GM18861 (cell line): ENCODE measurements at regions not wholly inside any gene's neighbourhood (a gene's known extent, or its start where the extent isn't known, plus 50 kb on each side); places are given as distances from the start of the nearest gene placed in this dataset.
A peak's percentile ranks its signal among the peaks of the same experiment; 100 is the strongest.

Experiments used
- ATAC-seq: cut with Tn5 transposase; IDR thresholded peaks from one replicate; pipeline ENCODE4 v1.9.1; 2021; ENCODE audit not compliant: unreplicated experiment

- no peak for ATAC-seq
Observed at GRCh38 chr15:35724626-35725025, 178.7 kb upstream of the DPH6 start.

GRCh38 chr15:35725353-35725752, 179.4 kb upstream of the DPH6 start:
- no peak for ATAC-seq

- no peak for ATAC-seq
Observed at GRCh38 chr15:35727627-35728026, 181.7 kb upstream of the DPH6 start.

GRCh38 chr15:35728219-35728940, 182.4 kb upstream of the DPH6 start:
- ATAC-seq: no peak

GRCh38 chr15:35736150-35736549, 190.2 kb upstream of the DPH6 start:
- no peak for ATAC-seq

- ATAC-seq: no peak
Observed at GRCh38 chr15:35737441-35737840, 191.5 kb upstream of the DPH6 start.

- no peak for ATAC-seq
Observed at GRCh38 chr15:35738370-35738769, 192.4 kb upstream of the DPH6 start.

GRCh38 chr15:35740761-35741160, 194.8 kb upstream of the DPH6 start:
- no peak for ATAC-seq

- no peak for ATAC-seq
Observed at GRCh38 chr15:35741395-35741794, 195.4 kb upstream of the DPH6 start.

DNA sequence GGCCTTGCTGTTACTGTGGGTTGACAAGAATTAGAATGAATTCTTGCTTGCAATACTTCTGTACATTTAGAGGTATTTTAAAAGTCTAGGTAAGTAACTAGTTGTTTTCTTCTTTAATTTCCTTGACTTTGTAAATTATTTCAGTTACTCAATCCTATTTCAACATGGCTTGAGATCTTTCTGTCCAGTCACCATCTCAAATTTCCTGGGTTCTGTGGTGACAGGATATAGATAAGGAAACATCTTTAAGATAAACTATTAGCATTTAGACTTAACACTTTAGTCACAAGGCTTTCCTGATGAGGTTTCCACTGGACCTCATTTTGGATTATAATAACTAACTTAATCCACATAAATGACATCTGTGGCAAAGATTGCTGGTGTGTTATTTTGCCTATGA, 195.9 kb upstream of the DPH6 start:
- no peak for ATAC-seq

- ATAC-seq: no peak
Observed at GRCh38 chr15:35743321-35743720, 197.4 kb upstream of the DPH6 start.

- no peak for ATAC-seq
Observed at GRCh38 chr15:35746121-35746520, 200.2 kb upstream of the DPH6 start.

- ATAC-seq: no peak
Observed at GRCh38 chr15:35748105-35748504, 202.1 kb upstream of the DPH6 start.

- ATAC-seq: no peak
Observed at GRCh38 chr15:35750051-35750450, 204.1 kb upstream of the DPH6 start.

- peak; percentile 63 for ATAC-seq
Observed at GRCh38 chr15:35751413-35752133, 205.6 kb upstream of the DPH6 start.

- ATAC-seq: no peak
Observed at GRCh38 chr15:35752134-35752466, 206.1 kb upstream of the DPH6 start.

DNA sequence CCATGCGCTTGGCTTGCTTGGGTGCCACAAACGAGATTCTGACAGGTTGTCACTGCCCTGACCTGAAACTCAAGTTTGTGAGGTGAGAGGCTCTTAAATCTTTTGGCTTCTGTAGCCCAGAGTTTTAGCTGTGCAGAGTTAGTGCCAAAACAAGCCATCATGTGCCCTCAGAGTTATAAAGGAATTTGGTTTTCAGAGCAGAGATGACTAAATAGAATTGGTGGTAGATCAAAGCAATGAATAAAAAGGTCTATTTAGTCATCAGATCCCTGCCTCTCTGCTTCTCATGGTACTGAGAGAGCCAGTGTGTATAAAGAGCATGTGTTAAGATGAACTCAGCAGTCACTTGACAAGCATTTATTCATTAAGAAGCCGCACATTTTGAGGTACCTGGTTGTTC, 207.5 kb upstream of the DPH6 start:
- ATAC-seq: no peak

DNA sequence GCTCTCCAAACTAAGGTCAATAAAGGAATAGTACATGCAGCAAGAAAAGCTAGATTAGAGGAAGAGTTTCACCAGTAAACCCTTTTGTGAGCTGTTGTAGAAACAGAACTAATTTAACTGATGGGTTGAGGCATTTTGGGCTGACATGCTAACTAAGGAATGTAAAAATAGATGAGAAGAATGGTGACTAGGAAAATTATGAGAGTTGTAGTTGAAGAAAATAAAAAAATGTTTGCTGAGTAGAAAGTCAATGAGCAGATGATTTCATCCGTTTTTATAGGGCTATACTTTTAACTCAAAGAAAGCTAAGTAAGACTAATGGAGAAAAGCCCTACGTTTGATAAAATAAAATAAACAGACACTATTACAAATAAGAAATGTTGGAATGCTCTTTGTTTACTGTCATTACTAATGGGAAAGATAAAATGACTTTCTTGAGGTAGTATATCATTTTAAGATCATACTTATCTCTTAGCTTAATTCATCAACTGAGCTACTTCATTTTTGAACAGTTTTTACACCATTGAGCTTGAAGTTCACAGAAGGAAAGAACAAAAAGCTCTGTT, 209.4 kb upstream of the DPH6 start:
- ATAC-seq: no peak

DNA sequence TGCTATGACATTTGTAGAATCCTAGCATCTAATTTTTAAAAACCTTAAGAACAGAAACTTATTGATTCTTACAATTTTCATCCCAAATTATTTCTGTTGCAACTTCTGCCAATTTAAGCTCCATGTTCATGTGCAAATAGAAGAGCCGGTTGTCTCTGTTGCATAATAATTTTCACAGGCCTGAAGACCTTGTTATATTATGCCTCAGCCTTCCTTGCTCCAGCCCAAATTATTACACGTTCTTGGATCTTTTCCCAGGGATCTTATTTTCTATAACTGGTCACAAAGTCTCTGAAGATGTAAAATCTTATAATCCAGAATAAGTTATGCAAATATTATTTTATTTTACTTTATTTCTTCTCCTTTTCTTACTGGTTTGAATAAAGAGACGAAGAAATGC, 210.7 kb upstream of the DPH6 start:
- ATAC-seq: no peak

DNA sequence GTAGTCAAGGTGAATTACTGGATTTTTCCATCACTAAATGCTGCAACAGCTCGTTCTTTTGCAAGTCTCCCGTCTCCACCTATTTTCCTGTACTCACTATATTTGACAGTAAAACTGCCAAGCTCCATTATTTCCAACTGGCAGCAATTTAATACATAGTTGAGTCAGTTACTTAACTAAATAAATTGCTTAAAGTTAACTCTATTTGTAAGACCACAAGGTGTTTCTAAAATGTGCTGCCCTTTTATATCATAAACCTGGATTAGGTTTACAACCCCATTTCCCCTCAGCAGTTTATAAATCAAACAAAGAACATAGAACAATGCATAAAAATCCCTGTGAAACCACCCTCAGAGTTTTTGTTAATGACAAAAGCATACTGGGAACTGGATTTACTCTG, 211.4 kb upstream of the DPH6 start:
- ATAC-seq: no peak

DNA sequence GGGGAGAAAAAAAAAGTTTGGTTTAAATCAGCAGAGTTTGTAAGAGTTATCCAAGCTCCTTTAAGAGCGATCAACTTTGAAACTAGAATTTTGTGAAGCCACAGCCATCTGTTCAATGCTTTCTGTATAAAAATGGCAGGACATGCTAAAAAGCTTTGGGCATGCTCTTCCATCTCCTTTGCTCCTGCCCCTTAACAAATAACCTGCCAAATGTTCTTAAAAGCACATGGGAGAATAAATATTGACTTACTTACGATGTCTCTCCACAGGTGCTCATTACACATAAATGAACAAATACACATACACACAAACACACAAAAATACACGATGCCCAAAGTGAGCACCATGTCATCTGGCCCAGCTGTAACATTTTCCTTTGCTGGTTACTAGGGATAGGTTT, 211.8 kb upstream of the DPH6 start:
- ATAC-seq: no peak

DNA sequence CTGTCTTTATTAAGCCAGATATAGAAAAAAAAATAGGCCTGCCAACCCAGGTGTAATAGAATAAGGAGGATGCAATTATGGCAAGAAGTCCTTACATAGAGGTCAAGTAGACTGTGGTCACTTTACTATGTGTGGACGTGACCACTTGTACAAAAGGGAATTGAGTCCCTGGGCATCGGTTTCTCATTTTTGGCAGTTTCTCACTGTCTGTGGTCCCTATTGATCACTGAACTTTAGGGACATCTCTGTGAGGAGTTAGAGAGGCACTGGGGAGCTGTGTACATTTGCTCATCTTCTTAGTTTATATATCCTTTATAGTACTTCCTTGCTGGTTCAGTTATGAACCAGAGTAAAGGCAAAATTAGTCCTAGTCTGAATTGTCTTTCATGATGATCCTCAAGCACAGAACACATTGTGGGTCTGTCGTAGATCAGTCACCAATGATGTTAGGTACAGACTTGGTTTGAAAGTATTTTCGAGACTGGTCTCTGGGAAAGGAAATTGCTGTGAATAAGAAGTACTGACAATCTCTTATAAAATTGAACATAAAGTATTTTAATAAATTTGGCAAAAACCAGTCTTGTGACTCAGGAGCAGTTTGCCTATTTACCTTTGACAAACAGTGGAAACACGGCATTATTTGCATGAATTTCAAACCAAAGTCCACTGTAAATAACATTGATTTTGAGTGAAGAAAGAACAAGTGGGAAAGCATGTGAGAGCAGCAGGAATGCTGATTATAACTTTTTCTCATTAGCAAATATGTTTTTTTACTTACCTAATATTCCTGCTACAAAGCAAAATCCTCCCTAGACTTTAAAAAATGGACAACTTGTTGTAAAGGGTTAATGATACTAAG, 218.9 kb upstream of the DPH6 start:
- ATAC-seq: no peak
